ENCODE measurements at regions not wholly inside any gene's neighbourhood (a gene's known extent, or its start where the extent isn't known, plus 50 kb on each side); places are given as distances from the start of the nearest gene placed in this dataset.

DNA sequence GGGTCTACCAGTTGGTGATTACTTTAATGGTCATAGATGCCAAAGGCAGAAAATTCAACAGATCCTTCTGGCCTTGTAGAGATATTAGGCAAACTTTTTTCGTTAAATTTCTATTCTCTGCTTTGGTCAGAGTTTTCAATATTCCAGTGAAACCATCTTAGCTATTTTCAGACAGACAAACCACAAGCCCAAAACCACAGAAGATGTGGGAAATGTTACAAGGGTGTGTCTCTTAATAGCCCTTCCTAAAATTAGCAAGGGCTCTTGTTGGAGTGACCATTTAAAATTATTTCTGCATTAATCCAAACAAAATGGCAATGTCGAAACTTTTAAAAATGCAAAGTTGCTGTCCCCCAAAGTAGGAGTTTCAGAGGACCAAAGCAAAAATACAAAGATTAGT, 102.8 kb downstream of the ARRDC4 start (continued):
- no peak for TF ChIP-seq TSHZ1 (CRISPR knock-in tag; IDR thresholded peaks at IDR 0.05)

DNA sequence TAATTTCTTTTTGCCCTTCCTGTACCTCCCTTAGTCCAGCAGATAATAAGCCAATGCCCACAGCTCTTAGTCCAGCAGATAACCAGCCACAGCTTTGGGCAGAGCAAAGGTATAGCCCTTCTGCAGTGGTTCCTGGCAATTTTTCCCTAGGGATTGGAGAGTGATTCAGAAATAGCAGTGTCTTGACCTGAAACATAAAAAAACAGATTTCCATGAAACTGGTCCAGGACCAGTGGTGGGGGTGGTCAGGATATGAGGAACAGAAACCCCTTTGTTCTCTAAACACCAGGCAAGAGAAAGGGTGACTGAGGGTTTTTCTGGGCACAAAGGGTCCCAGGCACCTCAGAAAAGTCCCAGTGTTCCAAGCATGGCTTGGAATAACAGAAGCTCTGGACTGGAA, 103.4 kb downstream of the ARRDC4 start:
- FAIRE-seq (no peak), ATAC-seq (no peak), DNase-seq (ENCODE audit: extremely low read depth in 1 of 4, low spot score in 3 of 4) (no peak)
- Histone ChIP-seq H3K4me2 (ENCODE audit: insufficient read depth, low read length) (no peak overlapping the region), H3K36me3 (ENCODE audit: control insufficient read depth, insufficient read depth, low read length) (no peaks in the 10 kb centered on the region), H3K9me1 (ENCODE audit: control insufficient read depth, insufficient read depth, low read length) (no peaks in the 10 kb centered on the region), H2AFZ (ENCODE audit: low read depth, low read length) (no peak overlapping the region), H3K9ac (ENCODE audit: insufficient read depth in 1 of 2, low read depth in 2 of 2, low read length in 2 of 2) (no peak overlapping the region), H3K79me2 (ENCODE audit: control insufficient read depth, insufficient read depth, low read length) (no peaks in the 10 kb centered on the region), H4K20me1 (replicated peaks; ENCODE audit: control insufficient read depth, insufficient read depth, low read length) (no peaks in the 10 kb centered on the region), H3K4me3 (no peak overlapping the region), H3K27ac (ENCODE audit: extremely low read depth, low read depth, low read length) (no peak overlapping the region), H3K4me1 (replicated peaks in 1 of 2; ENCODE audit: control insufficient read depth in 2 of 2, insufficient read depth in 2 of 2, low read length in 2 of 2) (no peaks in the 10 kb centered on the region; a peak in 1 of 5 replicates), H3K9me3 (replicated peaks; ENCODE audit: control insufficient read depth, insufficient read depth, low read depth, low read length) (no peaks in the 10 kb centered on the region), H3K27me3 (ENCODE audit: control insufficient read depth in 2 of 2, insufficient read depth in 2 of 2, low read length in 2 of 2) (peaks cover 0 to 5% of the 10 kb centered on the region in 2 experiments; a peak in 2 of 5 replicates)
- BruUV-seq (replicated peaks) = no TSS peak
- intact Hi-C loops (cut with micrococcal nuclease) (no loop called here), in situ Hi-C loops (cut with MboI) (no loop called here)
- no peak for TF ChIP-seq TSHZ1 (CRISPR knock-in tag; IDR thresholded peaks at IDR 0.05)
- no peak for TF ChIP-seq FOS (IDR thresholded peaks at IDR 0.05; ENCODE audit: extremely low read depth, insufficient read length)
- TF ChIP-seq, protein P1, sequence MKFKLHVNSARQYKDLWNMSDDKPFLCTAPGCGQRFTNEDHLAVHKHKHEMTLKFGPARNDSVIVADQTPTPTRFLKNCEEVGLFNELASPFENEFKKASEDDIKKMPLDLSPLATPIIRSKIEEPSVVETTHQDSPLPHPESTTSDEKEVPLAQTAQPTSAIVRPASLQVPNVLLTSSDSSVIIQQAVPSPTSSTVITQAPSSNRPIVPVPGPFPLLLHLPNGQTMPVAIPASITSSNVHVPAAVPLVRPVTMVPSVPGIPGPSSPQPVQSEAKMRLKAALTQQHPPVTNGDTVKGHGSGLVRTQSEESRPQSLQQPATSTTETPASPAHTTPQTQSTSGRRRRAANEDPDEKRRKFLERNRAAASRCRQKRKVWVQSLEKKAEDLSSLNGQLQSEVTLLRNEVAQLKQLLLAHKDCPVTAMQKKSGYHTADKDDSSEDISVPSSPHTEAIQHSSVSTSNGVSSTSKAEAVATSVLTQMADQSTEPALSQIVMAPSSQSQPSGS (CRISPR knock-in tag; IDR thresholded peaks at IDR 0.05) = no peak
- TF ChIP-seq ZFP91 (CRISPR knock-in tag; IDR thresholded peaks at IDR 0.05) = no peak
- no peak for TF ChIP-seq ZNF436 (CRISPR knock-in tag; IDR thresholded peaks at IDR 0.05)
- no peak for TF ChIP-seq YBX1 (IDR thresholded peaks at IDR 0.05)
- no peak for TF ChIP-seq SREBF2 (CRISPR knock-in tag; IDR thresholded peaks at IDR 0.05)
- ChIA-PET CTCF (ENCODE audit: low intra/inter-chr PET ratio) (no interaction called here), POLR2A (interaction anchor here (0.6 kb wide), 1 partner anchor 19 kb away, joined by 3 read pairs; no protein-coding TSS in a partner anchor)
